ENCODE measurements at regions not wholly inside any gene's neighbourhood (a gene's known extent, or its start where the extent isn't known, plus 50 kb on each side); places are given as distances from the start of the nearest gene placed in this dataset.

DNA sequence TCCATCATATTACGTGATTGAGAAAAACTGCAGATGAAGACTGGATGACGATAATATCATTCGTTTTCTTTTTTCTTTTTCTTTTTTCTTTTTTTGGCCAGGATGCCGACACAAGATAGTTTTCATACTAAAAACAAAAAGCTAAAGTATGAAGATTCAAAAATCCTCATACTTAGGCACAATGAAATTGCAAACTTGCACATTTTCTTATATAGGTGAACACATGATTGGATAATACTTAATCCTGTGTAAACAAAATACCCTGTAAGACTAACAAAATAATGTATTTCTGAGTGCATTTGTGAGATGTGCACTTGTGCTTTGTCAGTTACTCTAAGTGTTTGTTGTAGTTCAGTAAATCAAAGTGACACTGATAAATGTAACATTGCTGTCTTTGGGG, 568.9 kb downstream of the ANKRD50 start:
- TF ChIP-seq CTCF (IDR thresholded peaks at IDR 0.05) (no peak), ZFX (IDR thresholded peaks at IDR 0.05; ENCODE audit: borderline replicate concordance) (no peak)

All from 22Rv1 (cell line).